ENCODE measurements at regions not wholly inside any gene's neighbourhood (a gene's known extent, or its start where the extent isn't known, plus 50 kb on each side); places are given as distances from the start of the nearest gene placed in this dataset.

DNA sequence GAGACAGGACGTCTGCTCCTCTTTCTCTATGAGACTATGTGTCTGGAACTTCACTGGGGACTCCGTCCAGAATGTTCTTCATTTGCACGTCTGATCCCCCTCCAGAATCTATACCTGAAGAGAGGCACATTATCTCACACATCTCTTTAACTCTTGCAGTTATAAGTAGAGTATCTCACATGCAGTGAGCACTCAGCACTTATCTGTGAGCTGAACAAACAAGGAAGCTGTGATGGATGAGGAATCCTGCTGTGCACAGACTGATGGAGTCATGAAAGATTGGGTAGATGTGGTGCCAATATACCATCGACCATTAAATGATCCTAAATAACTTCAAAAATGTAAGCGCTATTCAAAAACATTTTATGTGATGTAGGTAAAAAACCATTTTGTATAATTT, 888.3 kb upstream of the CELF4 start:
- no peak for DNase-seq

GRCh38 chr18:38450876-38451275, 885.3 kb upstream of the CELF4 start:
- DNase-seq: no peak

- DNase-seq: no peak
Observed at GRCh38 chr18:38445804-38446145, 880.2 kb upstream of the CELF4 start.

DNA sequence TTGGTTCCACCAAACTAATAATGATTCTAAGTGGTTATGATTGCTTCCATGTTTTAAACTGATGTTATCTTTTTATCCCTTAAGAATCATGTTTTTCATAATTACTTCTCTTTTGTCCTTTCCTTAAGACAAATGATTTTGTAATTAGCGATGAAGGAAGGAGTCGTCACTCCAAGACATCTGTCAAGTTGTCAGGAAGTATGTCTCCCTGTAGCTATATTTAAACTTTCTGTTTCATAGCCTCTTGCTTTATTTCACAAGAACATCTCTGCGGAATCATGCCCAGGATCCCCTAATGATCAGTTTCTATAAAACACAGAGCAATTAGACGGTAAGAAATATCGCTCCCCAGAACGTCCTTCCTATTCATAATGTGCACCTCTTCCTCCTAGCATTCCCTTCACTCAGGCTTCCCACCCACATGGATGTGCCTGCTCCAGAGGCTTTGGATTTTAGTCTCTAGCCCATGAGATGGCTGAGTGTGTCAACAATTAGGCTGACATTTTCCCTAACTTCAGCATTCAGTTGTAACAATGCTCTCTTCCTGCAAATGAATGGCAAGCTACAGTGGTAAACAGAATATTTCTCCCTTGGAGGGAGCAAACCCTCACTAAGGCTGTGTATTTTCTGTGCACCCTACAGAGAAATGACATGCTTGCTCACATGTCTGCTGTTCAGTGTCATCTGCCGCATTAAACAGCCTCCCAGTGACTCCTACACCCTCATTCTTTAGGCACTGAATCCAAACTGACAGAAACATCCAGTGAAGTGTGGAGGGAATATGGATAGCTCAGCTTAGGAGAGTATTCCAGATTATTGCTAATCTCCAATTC, 879.6 kb upstream of the CELF4 start:
- no peak for DNase-seq

DNA sequence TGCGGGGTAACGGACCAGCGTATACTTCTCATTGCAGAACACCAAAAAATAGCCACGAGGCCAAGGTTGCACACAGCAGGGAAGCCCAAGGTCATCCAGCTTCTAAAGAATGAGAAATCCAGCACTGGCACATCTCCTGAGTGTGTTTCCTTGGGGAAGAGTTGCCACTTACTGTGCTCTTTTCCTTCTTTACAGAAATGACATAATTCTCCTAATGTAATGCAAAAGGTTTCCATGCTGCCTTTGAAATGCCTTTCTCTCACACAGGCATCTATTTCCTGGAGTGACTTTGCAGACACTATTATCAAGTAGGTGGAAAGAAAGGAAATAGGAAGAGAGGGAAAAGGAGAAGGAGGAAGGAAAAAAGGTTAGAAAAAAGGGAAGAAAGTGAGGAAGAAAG, 862.1 kb upstream of the CELF4 start:
- DNase-seq: no peak

- DNase-seq: no peak
Observed at GRCh38 chr18:38427234-38427633, 861.6 kb upstream of the CELF4 start.

GRCh38 chr18:38421872-38422615, 856.4 kb upstream of the CELF4 start:
- no peak for DNase-seq

GRCh38 chr18:38421021-38421420, 855.4 kb upstream of the CELF4 start:
- DNase-seq: no peak

- DNase-seq: no peak
Observed at GRCh38 chr18:38420611-38421010, 855.0 kb upstream of the CELF4 start.

GRCh38 chr18:38415811-38416210, 850.2 kb upstream of the CELF4 start:
- DNase-seq: no peak

- DNase-seq: no peak
Observed at GRCh38 chr18:38413193-38413592, 847.6 kb upstream of the CELF4 start.

GRCh38 chr18:38406607-38407006, 841.0 kb upstream of the CELF4 start:
- no peak for DNase-seq

- no peak for DNase-seq
Observed at GRCh38 chr18:38402509-38402908, 836.9 kb upstream of the CELF4 start.

DNA sequence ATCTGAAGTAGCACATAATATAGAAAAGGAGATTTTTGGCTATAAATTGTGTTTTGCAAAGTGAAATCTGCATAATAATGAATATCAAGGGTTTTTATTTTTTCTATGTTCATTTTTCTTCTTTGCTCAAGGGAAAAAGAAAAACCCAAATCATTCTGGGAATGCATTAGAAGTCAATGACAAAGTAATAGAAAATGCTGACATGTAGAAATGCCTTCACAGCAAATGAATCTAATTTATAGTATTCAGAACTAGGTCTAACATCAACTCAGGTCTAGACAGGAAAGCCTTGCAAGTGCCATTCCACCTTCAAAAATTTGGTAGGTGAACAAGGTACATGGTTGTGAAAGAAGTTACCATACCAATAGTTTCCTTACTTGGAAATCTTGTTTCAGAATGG, 831.5 kb upstream of the CELF4 start:
- DNase-seq: no peak

GRCh38 chr18:38386146-38386545, 820.5 kb upstream of the CELF4 start:
- no peak for DNase-seq

DNA sequence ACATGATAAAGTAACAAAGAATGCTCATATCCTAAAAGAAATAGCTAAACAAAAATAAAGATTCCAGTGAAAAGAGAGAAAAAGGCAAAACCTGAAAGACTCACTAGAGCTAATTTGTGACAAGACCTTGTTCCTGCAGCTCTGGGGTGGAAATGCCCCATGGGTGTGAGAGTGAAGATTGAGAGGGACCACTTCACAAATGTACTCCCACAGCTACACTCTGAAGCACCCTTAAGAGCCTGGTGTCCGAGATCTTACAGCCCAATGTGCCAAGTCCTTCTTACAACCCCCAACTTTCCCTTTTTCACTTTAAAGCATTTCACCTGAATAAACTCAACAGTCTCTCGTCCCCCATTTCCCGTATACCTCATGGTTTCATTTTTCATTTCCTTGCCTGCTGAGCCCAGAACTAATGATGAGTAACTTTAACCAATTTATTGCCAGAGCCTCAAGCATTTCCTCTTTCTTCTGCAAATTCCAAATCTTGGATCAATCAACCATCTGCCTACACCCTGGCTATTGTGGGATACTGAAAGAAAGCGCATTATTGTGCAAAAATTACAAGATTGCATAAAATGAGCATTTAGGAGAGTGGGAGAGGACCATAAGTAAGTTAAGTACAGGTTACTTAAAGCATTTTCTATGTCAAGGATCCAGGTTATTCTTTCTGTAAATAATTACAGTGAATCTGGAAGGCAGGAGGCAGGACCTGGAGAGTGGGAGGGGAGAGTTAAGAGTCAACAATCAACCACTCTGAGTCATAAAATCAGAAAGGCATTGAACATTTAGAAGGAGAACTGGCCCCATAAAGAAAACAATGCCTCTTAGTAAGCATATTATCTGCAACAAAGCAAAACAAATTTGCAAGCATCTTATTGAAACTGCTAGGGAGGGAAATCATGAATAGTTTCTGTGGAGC, 804.4 kb upstream of the CELF4 start:
- DNase-seq: no peak

DNA sequence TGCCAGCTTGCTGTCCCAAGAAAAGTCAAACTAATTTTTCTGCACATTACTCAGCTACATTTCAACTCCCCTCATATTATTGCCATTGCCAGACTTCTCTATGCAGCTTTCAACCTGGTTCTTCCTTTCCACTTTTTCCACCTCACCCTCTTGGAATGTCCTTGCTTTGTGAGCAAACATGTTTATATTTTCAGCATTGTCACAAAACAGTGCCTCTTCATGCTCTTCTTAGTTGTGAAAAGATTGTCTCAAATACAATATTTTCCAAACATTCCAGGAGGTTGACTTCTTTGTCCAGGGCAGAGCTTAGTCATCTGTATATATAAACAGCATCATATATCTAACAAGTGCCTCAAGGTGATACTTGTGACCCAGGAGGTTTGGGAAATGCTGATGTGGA, 803.3 kb upstream of the CELF4 start:
- DNase-seq: no peak

DNA sequence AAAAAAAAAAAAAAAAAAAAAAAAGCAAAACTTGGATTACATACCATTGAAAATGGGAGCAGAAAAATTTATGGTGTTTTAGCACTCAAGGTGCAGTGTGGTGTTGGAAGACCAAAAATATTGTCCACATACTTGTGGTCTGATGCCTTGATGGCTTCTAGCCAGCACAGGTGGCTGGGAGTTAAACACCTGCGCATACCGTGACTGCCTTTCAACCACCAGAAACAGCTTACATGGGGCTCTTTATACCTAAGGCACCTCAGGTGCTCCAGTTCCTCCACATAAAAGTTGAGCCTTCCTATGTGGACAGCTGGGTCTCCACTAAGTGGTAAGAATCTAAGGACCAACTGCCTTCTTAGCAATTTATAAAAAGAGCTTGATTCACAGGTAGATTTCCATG, 802.6 kb upstream of the CELF4 start:
- DNase-seq: no peak

DNA sequence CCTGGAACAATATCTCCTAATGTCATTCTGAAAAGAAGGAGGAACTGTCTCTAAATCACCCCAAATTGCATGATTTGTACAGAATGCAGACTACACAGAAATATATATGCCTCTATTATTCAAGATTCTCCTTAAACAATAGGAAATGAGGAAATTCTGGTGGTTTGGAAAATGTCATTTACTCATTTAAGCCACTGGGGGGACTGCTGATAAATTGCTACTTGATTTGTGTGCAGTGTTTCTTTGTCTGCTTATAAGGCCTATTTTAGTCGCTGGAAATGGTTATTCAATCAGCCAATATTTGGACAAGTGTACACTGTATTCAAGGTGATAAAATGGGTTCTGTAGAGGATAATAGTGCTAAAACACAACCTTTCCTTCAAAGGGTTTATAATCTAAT, 801.9 kb upstream of the CELF4 start:
- no peak for DNase-seq

DNA sequence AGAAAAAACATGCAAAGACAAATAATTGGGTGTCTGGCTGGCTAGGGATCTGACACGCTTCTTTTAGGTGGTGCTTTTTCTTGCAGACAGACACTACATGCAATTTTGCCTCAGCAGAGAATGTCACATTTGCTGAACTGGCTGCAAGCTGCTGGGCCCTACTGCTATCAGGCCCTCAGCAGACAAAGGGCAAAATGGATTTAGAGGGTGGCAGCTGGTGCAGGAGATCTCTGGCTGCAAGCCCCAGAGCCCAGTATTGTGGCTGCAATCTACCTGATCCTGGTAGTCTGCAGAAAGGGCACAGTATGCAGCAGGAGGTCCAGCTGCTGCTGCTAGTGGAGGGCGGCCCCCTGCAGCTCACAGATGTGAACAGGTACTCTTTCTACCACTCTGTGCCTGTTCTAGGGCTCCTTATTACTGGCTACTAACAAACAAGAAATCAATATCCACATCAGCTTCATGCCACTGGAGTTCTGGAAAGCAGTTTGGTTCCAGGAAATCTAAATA, 796.7 kb upstream of the CELF4 start:
- DNase-seq: no peak

GRCh38 chr18:38358805-38359657, 793.4 kb upstream of the CELF4 start:
- DNase-seq: no peak

- DNase-seq: no peak
Observed at GRCh38 chr18:38353149-38353548, 787.6 kb upstream of the CELF4 start.
